Chondrocyte (in vitro differentiated cells): ENCODE measurements at regions not wholly inside any gene's neighbourhood (a gene's known extent, or its start where the extent isn't known, plus 50 kb on each side); places are given as distances from the start of the nearest gene placed in this dataset.

Experiments used
- DNase-seq: peaks from one replicate; pipeline ENCODE4 v3.0.0; 2021; ENCODE audit warnings: mixed read lengths, low spot score
- H3K27ac Mint-ChIP-seq: one replicate; pipeline ENCODE4 v1.8.0; 2021; ENCODE audit warnings: mild to moderate bottlenecking, moderate library complexity, mixed read lengths; ENCODE audit not compliant: unreplicated experiment
- H3K27me3 Mint-ChIP-seq: 2 replicates; pipeline ENCODE4 v1.8.0; 2021; ENCODE audit warnings: low read depth, mixed read lengths
- H3K36me3 Mint-ChIP-seq: 2 replicates; pipeline ENCODE4 v1.8.0; 2021; ENCODE audit warnings: low read depth, mixed read lengths
- H3K4me1 Mint-ChIP-seq: 2 replicates; pipeline ENCODE4 v1.8.0; 2021; ENCODE audit warnings: low read depth, mild to moderate bottlenecking, mixed read lengths
- H3K4me3 Mint-ChIP-seq: one replicate; pipeline ENCODE4 v1.8.0; 2021; ENCODE audit warnings: mild to moderate bottlenecking, moderate library complexity, mixed read lengths; ENCODE audit not compliant: unreplicated experiment
- H3K9me3 Mint-ChIP-seq: 2 replicates; pipeline ENCODE4 v1.8.0; 2021; ENCODE audit warnings: low read depth, mixed read lengths
- TF ChIP-seq, protein P1 (sequence below): fragments of 200-600 bp; sonication (generic); IDR thresholded peaks from 2 replicates; pipeline ENCODE4 v1.5.0; 2021; ENCODE audit warnings: antibody characterized with exemption, mild to moderate bottlenecking, moderate library complexity

DNA sequence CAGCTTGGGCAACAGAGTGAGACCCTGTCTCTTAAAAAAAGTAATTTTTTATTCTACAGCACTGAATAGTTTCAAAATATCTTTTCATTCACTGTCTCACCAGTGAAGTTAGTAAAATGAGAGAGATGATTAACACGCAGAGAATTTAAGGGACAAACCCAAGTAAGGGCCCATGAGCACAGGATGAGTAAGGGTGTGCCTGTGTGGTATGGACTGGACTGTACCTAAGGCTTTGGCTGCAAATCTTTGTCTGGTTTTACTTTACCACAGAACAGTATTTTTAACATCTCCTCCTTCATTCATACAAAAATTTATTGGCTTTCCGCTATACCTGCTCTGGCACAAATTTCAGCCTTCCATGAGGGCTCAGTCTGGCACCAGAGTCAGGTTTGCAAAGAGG lies 433.3 kb downstream of the UTRN start:
- TF ChIP-seq, protein P1, sequence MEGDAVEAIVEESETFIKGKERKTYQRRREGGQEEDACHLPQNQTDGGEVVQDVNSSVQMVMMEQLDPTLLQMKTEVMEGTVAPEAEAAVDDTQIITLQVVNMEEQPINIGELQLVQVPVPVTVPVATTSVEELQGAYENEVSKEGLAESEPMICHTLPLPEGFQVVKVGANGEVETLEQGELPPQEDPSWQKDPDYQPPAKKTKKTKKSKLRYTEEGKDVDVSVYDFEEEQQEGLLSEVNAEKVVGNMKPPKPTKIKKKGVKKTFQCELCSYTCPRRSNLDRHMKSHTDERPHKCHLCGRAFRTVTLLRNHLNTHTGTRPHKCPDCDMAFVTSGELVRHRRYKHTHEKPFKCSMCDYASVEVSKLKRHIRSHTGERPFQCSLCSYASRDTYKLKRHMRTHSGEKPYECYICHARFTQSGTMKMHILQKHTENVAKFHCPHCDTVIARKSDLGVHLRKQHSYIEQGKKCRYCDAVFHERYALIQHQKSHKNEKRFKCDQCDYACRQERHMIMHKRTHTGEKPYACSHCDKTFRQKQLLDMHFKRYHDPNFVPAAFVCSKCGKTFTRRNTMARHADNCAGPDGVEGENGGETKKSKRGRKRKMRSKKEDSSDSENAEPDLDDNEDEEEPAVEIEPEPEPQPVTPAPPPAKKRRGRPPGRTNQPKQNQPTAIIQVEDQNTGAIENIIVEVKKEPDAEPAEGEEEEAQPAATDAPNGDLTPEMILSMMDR, result no peak

DNA sequence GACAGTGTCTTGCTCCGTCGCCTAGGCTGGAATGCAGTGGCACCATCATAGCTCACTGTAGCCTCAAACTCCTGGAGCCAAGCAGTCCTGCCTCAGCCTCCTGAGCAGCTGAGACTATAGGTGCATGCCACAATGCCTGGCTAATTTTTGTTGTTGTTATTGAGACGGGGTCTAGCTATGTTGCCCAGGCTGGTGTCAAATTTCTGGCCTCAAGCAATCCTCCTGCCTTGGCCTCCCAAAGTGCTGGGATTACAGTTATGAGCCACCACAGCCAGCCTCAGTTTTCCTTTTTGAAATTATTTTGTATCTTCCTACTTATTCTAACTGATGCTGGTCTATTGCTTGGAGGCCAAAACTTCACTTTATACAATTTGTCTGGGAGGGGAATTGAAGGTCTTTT lies 436.1 kb downstream of the UTRN start:
- Mint-ChIP-seq H3K4me1 (peaks cover 6% of the 10 kb centered on the region), H3K36me3 (peaks cover 5% of the 10 kb centered on the region), H3K27me3 (no peaks in the 10 kb centered on the region), H3K4me3 (no peak overlapping the region), H3K27ac (no peak overlapping the region), H3K9me3 (no peaks in the 10 kb centered on the region)
- TF ChIP-seq, protein P1, result no peak
- no peak for DNase-seq

More for the DNA sequence above, 433.3 kb downstream of the UTRN start:
- Mint-ChIP-seq H3K27me3 (no peaks in the 10 kb centered on the region), H3K4me1 (peaks cover 8% of the 10 kb centered on the region), H3K4me3 (no peak overlapping the region), H3K36me3 (peaks cover 4% of the 10 kb centered on the region), H3K27ac (no peak overlapping the region), H3K9me3 (no peaks in the 10 kb centered on the region)
- DNase-seq, result no peak

- Mint-ChIP-seq H3K36me3 (peaks cover 5% of the 10 kb centered on the region), H3K4me3 (no peak overlapping the region), H3K4me1 (peaks cover 8% of the 10 kb centered on the region), H3K27me3 (no peaks in the 10 kb centered on the region), H3K27ac (no peak overlapping the region), H3K9me3 (no peaks in the 10 kb centered on the region)
- no peak for DNase-seq
- TF ChIP-seq, protein P1, result no peak
Measured at GRCh38 chr6:144722154-144722737, 437.1 kb downstream of the UTRN start.

- DNase-seq, result no peak
- Mint-ChIP-seq H3K27me3 (no peaks in the 10 kb centered on the region), H3K4me1 (peaks cover 8% of the 10 kb centered on the region), H3K36me3 (peaks cover 5% of the 10 kb centered on the region), H3K9me3 (no peaks in the 10 kb centered on the region), H3K27ac (no peak overlapping the region), H3K4me3 (no peak overlapping the region)
- TF ChIP-seq, protein P1, result no peak
Measured at GRCh38 chr6:144722925-144723324, 437.8 kb downstream of the UTRN start.

GRCh38 chr6:144723431-144723830 lies 438.3 kb downstream of the UTRN start:
- DNase-seq, result no peak
- H3K27me3 Mint-ChIP-seq, result no peaks in the 10 kb centered on the region
- TF ChIP-seq, protein P1, result no peak
- no peak overlapping the region for H3K27ac Mint-ChIP-seq
- peaks cover 8% of the 10 kb centered on the region for H3K4me1 Mint-ChIP-seq
- no peak overlapping the region for H3K4me3 Mint-ChIP-seq
- no peaks in the 10 kb centered on the region for H3K9me3 Mint-ChIP-seq
- H3K36me3 Mint-ChIP-seq, result peaks cover 5% of the 10 kb centered on the region
